HG02885 (cell line): ENCODE measurements at regions not wholly inside any gene's neighbourhood (a gene's known extent, or its start where the extent isn't known, plus 50 kb on each side); places are given as distances from the start of the nearest gene placed in this dataset.

ENCODE experiments used
- ATAC-seq: cut with Tn5 transposase; IDR thresholded peaks from one replicate; pipeline ENCODE4 v1.9.1; 2021; ENCODE audit warnings: mild to moderate bottlenecking; ENCODE audit not compliant: unreplicated experiment, poor library complexity

- no peak for ATAC-seq
Observed at GRCh38 chr1:229880271-229881170, 186.5 kb upstream of the GALNT2 start.

GRCh38 chr1:229882621-229883020 lies 184.4 kb upstream of the GALNT2 start:
- ATAC-seq = no peak

DNA sequence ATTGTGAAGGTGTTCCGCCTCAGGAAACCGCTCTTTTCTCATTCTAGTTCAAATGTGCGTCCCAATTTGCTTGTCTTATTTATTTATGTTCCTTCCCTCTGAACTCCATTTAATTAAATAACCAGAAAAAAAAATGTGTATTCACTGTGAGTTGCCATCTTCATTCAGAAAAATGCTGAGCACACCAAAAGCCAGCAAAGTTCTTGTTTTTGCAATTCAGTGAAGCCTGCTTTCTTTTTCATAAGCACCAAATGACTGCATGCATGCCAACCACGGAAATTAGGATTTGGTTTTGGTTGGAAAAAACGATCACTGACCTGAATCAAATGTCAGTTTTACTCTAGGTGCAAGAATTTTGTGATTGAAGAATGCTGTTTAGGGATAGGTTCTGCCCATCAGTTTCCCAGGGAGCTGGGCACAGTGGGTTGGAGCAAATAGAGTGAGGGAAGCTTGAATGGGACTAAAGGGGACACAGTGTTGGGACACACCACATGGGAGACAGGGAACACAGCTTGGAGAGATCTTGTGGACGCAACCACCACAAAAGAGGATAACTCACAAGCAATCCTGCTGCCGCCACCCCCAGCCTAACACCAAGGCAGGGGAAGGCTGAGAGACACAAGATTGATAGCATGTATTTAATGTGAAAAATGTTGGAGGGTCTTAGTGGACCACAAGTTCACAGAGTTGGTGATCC lies 183.4 kb upstream of the GALNT2 start:
- no peak for ATAC-seq

GRCh38 chr1:229884765-229885164 lies 182.3 kb upstream of the GALNT2 start:
- ATAC-seq = no peak

DNA sequence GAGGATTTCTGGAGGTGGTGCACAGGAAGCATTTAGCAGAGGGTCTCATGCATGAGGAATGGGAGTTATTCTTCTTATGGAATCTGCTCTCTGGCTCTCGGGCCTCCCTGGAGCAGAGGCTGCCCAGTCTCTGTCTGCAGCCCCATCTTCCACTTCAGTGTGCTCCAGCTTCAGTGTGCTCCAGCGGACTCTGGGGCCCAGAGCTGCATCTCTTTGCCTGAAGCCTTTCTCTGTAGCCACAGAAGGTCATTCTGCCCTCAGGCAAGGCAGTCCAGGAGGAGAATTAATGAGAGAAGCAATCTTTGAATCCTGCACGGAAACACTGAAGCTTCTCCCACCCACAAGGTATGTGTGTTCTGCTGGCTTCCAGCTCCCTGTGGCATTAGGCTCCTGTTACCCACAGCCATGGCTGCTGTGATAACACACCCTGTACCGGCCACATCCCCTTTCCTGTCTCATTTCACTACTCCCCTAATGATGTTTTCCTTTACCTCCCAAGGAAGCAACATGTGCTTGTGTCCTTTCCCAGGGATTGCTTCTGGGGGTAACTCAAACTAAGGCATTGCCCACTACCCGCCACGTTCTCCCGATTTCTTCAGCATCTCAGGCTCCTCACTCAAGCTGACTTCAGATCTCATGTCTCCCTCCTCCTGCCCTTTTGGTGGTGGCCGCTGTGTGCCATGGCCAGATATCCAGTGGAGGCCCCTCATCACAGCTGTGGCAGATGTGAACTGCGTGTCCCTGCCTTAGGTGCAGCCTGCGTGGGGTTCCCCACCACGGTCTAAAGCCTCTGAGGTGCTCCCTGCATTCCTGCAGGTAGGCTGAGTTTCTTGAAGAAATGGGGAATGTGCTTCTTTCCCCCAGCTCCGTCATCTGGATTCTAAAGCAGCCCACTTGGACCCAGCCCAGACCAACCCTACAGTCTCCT lies 181.2 kb upstream of the GALNT2 start:
- no peak for ATAC-seq

DNA sequence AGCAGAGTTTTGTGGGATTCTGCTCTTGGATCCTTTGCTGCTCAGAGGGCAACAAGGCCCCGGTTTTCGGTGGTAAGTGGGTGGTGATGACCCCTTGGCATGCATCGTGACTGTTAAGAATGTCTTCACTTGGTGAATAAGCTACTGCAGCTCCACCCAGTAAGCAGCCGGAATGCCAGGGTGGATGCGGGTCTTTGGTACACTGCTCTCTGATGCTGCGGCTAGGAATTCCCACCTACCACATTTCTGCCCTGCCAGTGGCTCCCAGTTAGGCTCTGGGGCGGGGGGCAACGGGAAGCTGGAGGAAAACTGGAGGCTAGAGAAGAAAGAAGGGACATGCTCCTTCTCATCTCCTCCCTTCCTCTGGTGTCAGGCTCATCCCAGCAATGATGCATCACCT lies 180.4 kb upstream of the GALNT2 start:
- ATAC-seq = no peak

DNA sequence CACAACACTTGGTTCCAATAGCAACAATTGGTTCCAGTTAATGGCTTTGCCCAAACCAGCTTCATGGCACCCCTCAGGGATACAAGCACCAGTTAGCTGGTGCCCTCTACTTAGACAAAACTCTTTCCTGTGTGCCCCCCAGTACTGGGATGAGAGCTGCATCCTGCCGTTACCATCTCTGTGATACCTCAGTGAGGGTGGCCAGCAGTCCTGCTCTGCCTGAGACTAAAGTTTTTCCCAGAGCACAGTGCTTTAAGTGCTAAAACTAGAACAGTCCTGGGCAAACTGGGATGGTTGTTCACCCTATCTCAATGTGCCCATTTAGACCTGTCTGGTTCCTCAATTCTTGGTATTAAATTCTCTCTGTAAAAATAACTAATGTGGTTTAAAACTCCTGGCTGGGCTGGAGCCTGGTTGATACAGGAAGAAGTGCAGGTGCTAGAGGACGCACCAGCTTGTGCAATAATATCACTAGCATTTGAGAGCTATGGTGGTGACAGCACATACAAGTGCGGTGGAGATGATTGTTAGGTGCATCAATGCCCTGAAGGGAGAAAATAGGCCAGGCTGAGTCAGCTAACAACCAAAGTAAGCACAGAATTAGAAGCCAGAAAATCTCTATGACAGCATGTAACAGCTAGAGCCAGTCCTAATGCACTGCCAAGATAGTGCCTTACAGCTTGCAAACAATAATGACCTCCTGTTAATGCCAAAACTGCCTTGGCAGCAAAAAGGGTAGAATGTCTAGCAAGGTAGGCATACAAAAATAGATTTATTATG lies 179.8 kb upstream of the GALNT2 start:
- no peak for ATAC-seq

DNA sequence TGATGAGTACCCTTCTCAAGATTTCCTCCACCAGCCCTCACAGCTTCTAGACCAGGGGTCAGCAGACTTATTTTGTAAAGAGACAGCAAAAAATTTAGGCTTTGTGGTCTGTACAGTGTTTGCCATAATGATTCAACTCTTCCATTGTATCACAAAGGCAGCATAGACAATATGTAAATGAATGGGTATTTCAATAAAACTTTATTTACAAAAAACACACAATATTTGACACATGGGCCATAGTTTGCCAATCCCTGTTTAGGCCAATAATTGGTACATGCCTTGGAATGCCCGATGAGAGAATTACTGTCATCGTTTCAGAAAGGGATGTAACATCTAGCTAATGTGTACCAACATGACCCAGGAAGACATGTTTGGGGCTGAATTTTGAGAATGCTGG lies 178.9 kb upstream of the GALNT2 start:
- no peak for ATAC-seq

GRCh38 chr1:229888561-229889001 lies 178.5 kb upstream of the GALNT2 start:
- no peak for ATAC-seq

DNA sequence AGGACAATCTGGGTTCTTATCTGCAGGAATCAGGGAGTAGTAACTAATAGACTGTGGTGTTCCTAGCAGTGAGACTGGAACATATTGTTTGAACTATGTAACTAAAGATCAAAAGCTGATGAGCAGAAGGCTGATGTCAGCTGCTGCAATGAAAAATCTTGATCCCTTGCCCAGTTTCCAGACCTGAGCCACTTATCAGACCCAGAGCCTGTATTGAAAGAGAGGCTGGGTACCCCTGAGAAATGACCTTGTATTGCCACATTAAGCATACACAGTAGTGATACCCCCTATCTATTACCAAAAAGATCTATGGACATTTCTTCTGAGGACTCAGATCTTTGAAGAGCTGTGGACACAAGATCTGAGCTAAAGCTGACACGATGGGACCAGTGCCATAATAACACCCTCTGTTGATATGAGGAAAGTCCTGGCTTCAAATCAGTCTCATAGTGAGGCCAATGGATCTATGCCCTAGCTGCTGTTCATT lies 178.0 kb upstream of the GALNT2 start:
- no peak for ATAC-seq

- no peak for ATAC-seq
Observed at GRCh38 chr1:229891227-229891626, 175.8 kb upstream of the GALNT2 start.

DNA sequence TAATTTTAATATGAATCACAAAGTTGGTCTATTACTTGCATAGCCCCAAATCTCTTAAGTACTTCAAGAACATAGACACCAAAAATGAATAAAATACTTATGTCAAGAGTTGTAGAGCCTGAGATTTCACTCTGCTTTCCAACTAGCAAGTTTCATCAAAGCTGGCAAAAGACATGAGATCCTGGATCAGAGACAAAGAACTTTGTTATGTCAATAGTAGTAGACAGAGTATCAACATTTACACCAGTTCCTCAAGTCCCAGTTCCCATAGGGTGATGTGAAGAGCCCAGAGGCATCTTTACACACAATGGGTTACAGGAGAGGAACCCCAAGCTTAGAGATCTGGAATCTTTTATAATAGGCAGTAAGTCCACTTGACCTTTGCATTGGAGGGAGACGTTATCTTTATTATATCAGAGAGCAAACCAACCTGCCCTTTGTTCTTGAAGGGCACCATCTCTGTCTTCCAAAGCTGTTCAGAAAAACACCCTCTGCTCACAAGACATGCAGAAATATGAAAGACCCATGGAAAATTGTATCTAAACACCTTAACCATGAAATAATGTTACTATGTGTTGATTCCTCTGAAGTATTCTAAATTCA lies 174.4 kb upstream of the GALNT2 start:
- ATAC-seq = no peak

- ATAC-seq = no peak
Observed at GRCh38 chr1:229893762-229894444, 173.1 kb upstream of the GALNT2 start.

DNA sequence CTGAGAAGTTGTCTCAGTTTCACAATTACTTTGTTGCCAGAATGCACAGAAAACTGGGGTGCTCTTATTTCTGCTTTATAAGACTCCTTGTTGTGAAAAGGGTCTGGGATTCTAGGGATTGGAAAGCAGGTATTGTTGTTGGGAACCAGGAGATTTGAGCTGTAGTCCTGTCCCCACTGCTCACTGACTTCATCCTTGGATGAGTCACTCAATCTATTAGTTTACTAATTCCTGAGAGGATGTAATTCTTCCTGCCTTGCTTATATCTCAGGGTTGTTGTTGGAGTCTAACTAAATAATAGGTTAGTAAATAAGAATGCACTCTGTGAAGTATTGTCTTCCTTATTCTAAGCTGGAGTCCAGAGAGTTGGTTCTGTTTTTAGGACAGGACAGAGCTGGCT lies 172.5 kb upstream of the GALNT2 start:
- no peak for ATAC-seq

- ATAC-seq = no peak
Observed at GRCh38 chr1:229895605-229896004, 171.4 kb upstream of the GALNT2 start.

GRCh38 chr1:229896306-229896705 lies 170.7 kb upstream of the GALNT2 start:
- no peak for ATAC-seq

DNA sequence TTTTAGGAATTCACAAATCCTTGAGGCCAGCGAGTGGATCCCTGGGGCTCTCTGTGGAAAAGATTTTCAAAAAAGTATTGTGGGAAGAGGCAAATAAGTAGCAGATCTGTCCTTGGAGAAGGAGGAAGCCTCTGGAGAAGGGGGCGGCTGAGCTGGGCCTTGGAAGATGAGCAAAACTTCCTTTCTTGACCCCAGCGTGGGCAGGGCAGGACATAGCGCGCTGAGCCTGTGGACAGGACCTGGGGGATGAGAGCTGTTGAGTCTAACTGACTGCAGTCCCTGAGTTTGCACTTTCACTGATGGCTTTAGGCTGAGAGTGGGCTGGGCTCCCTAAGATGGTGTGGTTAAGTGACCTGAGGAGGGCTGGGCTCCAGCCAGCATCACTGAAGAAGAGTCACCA lies 170.2 kb upstream of the GALNT2 start:
- no peak for ATAC-seq

- no peak for ATAC-seq
Observed at GRCh38 chr1:229897501-229897900, 169.5 kb upstream of the GALNT2 start.

DNA sequence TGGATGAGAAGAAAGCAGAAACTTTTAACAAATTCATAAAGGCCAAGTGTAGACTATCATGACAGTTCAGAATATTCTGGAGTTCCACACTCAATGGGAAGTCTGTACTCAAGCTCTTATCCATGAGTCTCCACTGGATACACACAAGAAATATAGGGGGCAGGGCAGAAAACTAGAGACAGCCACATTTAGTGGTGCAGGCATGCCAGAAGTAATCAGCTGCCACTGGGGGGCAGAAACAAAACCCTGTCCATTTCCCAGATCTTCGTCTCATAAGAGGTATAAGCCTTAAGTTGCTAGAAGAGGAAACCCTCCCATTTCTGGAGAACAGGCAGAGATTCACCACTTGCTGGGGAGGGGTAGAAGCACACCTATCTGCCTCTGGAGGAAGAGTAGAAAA lies 166.8 kb upstream of the GALNT2 start:
- ATAC-seq = no peak
